ENCODE measurements at regions not wholly inside any gene's neighbourhood (a gene's known extent, or its start where the extent isn't known, plus 50 kb on each side); places are given as distances from the start of the nearest gene placed in this dataset.

DNA sequence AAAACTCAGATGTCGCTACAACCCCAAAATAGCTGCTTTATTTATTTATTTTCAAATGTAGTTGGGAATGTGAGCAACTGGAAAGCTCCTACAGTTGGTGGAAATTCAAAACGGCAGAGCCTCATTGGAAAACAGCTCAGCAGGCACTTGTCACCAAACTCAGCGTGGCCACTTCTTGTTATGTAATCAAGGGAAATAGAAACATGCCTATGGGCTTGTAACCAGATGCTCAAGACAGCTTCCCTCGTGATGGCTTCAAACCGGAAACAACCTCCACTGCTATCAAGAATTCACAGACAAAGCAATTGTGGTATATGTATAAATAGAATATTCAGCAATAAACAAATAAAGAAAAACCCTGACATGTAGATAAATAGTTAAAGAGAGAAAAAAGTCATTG, 627.8 kb upstream of the SLC10A2 start:
- no peak overlapping the region for H3K27ac ChIP-seq (replicated peaks)
- H3K36me3 ChIP-seq: no peaks in the 10 kb centered on the region
- no peaks in the 10 kb centered on the region for H3K27me3 ChIP-seq (ENCODE audit: low read depth)
- no peak for DNase-seq
- TF ChIP-seq, protein P1, sequence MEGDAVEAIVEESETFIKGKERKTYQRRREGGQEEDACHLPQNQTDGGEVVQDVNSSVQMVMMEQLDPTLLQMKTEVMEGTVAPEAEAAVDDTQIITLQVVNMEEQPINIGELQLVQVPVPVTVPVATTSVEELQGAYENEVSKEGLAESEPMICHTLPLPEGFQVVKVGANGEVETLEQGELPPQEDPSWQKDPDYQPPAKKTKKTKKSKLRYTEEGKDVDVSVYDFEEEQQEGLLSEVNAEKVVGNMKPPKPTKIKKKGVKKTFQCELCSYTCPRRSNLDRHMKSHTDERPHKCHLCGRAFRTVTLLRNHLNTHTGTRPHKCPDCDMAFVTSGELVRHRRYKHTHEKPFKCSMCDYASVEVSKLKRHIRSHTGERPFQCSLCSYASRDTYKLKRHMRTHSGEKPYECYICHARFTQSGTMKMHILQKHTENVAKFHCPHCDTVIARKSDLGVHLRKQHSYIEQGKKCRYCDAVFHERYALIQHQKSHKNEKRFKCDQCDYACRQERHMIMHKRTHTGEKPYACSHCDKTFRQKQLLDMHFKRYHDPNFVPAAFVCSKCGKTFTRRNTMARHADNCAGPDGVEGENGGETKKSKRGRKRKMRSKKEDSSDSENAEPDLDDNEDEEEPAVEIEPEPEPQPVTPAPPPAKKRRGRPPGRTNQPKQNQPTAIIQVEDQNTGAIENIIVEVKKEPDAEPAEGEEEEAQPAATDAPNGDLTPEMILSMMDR (IDR thresholded peaks at IDR 0.05; ENCODE audit: borderline replicate concordance): no peak
- intact Hi-C loops (cut with micrococcal nuclease): no loop called here
- no peaks in the 10 kb centered on the region for H3K9me3 ChIP-seq (replicated peaks)
- H3K4me1 ChIP-seq: no peaks in the 10 kb centered on the region
- no peak overlapping the region for H3K4me3 ChIP-seq

DNA sequence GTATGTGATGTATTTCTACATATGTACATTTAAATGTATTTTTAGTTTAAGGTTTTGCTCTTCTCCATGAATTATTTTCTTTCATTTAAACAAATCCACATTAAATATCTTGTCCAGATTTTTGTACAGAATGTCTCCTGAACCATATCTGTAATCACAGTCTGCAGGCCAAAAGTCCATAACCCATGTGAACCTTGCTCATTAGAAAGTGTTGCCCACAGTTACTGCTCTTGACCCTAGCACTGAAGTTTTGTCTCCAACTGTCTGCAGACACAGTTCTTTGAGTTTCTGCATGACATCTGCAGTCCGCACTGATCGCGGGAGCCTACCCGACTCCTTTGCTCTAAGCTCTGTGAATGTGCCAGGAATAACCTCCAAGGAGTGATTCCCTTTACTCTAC, 626.2 kb upstream of the SLC10A2 start:
- H3K4me3 ChIP-seq: no peak overlapping the region
- TF ChIP-seq, protein P1 (IDR thresholded peaks at IDR 0.05; ENCODE audit: borderline replicate concordance): no peak
- no peaks in the 10 kb centered on the region for H3K9me3 ChIP-seq (replicated peaks)
- no peak for DNase-seq
- no peaks in the 10 kb centered on the region for H3K27me3 ChIP-seq (ENCODE audit: low read depth)
- intact Hi-C loops (cut with micrococcal nuclease): no loop called here
- H3K36me3 ChIP-seq: no peaks in the 10 kb centered on the region
- no peaks in the 10 kb centered on the region for H3K4me1 ChIP-seq
- H3K27ac ChIP-seq (replicated peaks): no peak overlapping the region

DNA sequence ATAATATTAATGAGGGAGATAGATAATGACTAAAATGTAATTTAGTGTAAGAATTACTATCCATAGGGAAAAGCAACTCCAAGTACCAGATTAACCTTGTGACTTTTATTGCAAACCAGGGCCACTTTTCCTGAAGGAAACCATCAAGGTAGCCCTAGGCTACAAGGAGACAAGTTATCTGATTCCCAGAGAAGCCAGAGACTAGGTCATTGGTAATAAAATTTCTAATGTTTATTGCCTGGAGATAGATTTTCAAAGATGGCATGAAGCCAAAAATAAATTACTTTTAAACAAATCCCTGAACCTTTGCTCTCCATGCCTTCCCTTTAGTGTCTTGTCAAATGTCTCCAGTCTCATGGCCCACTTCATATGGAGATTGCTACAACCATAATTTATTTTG, 610.1 kb upstream of the SLC10A2 start:
- Histone ChIP-seq H3K9me3 (replicated peaks) (no peaks in the 10 kb centered on the region), H3K4me1 (no peaks in the 10 kb centered on the region), H3K36me3 (no peaks in the 10 kb centered on the region), H3K27me3 (ENCODE audit: low read depth) (no peaks in the 10 kb centered on the region), H3K4me3 (no peak overlapping the region), H3K27ac (replicated peaks) (no peak overlapping the region)
- intact Hi-C loops (cut with micrococcal nuclease): no loop called here
- no peak for DNase-seq
- TF ChIP-seq, protein P1 (IDR thresholded peaks at IDR 0.05; ENCODE audit: borderline replicate concordance): no peak

- DNase-seq: no peak
- Histone ChIP-seq H3K27me3 (ENCODE audit: low read depth) (no peaks in the 10 kb centered on the region), H3K4me3 (no peak overlapping the region), H3K9me3 (replicated peaks) (no peaks in the 10 kb centered on the region), H3K36me3 (no peaks in the 10 kb centered on the region), H3K27ac (replicated peaks) (no peak overlapping the region), H3K4me1 (no peaks in the 10 kb centered on the region)
- intact Hi-C loops (cut with micrococcal nuclease): no loop called here
- TF ChIP-seq, protein P1 (IDR thresholded peaks at IDR 0.05; ENCODE audit: borderline replicate concordance): no peak
Observed at GRCh38 chr13:103671547-103671946, 605.3 kb upstream of the SLC10A2 start.

GRCh38 chr13:103663996-103664395, 597.8 kb upstream of the SLC10A2 start:
- no peak overlapping the region for H3K27ac ChIP-seq (replicated peaks)

More at GRCh38 chr13:103663996-103664395, 597.8 kb upstream of the SLC10A2 start:
- no peak overlapping the region for H3K4me3 ChIP-seq
- H3K36me3 ChIP-seq: no peaks in the 10 kb centered on the region
- DNase-seq: no peak
- no peaks in the 10 kb centered on the region for H3K9me3 ChIP-seq (replicated peaks)
- TF ChIP-seq, protein P1 (IDR thresholded peaks at IDR 0.05; ENCODE audit: borderline replicate concordance): no peak
- no peaks in the 10 kb centered on the region for H3K27me3 ChIP-seq (ENCODE audit: low read depth)
- intact Hi-C loops (cut with micrococcal nuclease): no loop called here
- no peaks in the 10 kb centered on the region for H3K4me1 ChIP-seq
